Spleen (tissue), 7 donors: ENCODE measurements at regions not wholly inside any gene's neighbourhood (a gene's known extent, or its start where the extent isn't known, plus 50 kb on each side); places are given as distances from the start of the nearest gene placed in this dataset.

Experiments used
- POLR2A ChIP-seq, 3 donors: fragments of 450-650 bp; IDR thresholded peaks; one replicate each; pipeline ENCODE4 v1.5.1; 2017; ENCODE audit warnings: antibody characterized with exemption in 3 of 3, mild to moderate bottlenecking in 1 of 3
- TF ChIP-seq, protein P1 (sequence below), 11 experiments: fragments of 200-600 bp in 7 of 11; fragments of 450-650 bp in 4 of 11; sonication (generic) in 4 of 11; IDR thresholded peaks in 8 of 11; conservative IDR thresholded peaks in 3 of 11; 1 replicate in 7 of 11; 2 replicates in 4 of 11; pipeline versions ENCODE4 v1.4.0 to v1.8.0; 2016 to 2021; ENCODE audit warnings: antibody characterized with exemption in 11 of 11, inconsistent platforms in 4 of 11, mild to moderate bottlenecking in 1 of 11
- donor health status: DM: no; HTN: no; CAD: no; lungs with moderate emphysema.
- donor health status: DM: no; HTN: no; CAD: no.
- donor health status: DM: no; HTN: no; CAD: no.

- TF ChIP-seq, protein P1, sequence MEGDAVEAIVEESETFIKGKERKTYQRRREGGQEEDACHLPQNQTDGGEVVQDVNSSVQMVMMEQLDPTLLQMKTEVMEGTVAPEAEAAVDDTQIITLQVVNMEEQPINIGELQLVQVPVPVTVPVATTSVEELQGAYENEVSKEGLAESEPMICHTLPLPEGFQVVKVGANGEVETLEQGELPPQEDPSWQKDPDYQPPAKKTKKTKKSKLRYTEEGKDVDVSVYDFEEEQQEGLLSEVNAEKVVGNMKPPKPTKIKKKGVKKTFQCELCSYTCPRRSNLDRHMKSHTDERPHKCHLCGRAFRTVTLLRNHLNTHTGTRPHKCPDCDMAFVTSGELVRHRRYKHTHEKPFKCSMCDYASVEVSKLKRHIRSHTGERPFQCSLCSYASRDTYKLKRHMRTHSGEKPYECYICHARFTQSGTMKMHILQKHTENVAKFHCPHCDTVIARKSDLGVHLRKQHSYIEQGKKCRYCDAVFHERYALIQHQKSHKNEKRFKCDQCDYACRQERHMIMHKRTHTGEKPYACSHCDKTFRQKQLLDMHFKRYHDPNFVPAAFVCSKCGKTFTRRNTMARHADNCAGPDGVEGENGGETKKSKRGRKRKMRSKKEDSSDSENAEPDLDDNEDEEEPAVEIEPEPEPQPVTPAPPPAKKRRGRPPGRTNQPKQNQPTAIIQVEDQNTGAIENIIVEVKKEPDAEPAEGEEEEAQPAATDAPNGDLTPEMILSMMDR (IDR thresholded peaks at IDR 0.05 in 8 of 11, conservative IDR thresholded peaks at IDR 0.05 in 3 of 11): no peak
- TF ChIP-seq POLR2A (IDR thresholded peaks at IDR 0.05): no peak
Measured at GRCh38 chr20:46789339-46790028, 80.0 kb downstream of the SLC2A10 start.
